ENCODE measurements at regions not wholly inside any gene's neighbourhood (a gene's known extent, or its start where the extent isn't known, plus 50 kb on each side); places are given as distances from the start of the nearest gene placed in this dataset.

DNA sequence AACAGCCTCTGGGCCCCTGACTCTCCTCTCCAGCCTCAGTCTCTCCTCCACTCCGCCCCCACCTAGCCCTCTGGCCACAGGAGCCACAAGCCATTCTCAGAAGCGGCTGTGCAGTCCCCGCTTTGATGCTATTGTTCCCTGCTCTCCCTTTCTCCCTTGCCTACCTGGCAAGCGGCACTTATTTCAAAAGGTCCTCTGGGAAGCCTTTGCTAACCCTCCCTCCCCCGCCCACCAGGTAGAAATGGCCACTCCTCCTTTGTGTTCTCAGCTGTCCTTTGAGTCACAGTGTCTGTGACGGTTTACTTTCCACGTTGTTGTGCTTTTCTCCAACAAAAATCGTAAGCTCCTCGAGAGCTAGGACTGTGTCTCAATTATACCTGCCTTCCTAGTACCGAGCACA, 338.4 kb upstream of the PROX1 start:
- Mint-ChIP-seq H3K9me3 (no peaks in the 10 kb centered on the region), H3K27me3 (peaks cover 9% of the 10 kb centered on the region)

DNA sequence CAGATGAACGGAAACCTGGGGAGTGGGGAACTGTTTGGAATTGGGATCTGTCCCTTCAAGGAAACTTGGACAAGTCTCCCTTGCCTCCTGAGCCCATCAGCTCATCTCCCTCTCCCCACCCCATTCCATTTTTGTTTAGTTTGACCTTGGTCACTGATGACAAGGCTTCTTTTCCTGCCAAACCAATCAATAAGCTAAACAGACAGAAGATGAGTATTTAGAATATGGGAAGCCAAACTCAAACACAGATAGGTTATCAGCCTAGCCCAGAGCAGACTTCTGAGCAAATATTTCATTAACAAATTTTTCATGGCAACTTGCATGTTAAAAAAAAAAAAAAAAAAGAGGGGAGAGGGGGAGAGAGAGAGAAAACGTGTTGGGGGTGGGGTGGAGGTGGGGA, 337.2 kb upstream of the PROX1 start:
- Mint-ChIP-seq H3K36me3 (ENCODE audit: low read depth) (no peaks in the 10 kb centered on the region), H3K9me3 (no peaks in the 10 kb centered on the region), H3K27ac (no peak overlapping the region), H3K27me3 (peaks cover 9% of the 10 kb centered on the region), H3K4me1 (no peaks in the 10 kb centered on the region), H3K4me3 (no peak overlapping the region)
- no peak for DNase-seq
- no peak for ATAC-seq

More for the DNA sequence above, 338.4 kb upstream of the PROX1 start:
- no peaks in the 10 kb centered on the region for H3K36me3 Mint-ChIP-seq (ENCODE audit: low read depth)
- no peak overlapping the region for H3K4me3 Mint-ChIP-seq
- ATAC-seq (no peak), DNase-seq (no peak)
- H3K27ac Mint-ChIP-seq = no peak overlapping the region
- no peaks in the 10 kb centered on the region for H3K4me1 Mint-ChIP-seq

DNA sequence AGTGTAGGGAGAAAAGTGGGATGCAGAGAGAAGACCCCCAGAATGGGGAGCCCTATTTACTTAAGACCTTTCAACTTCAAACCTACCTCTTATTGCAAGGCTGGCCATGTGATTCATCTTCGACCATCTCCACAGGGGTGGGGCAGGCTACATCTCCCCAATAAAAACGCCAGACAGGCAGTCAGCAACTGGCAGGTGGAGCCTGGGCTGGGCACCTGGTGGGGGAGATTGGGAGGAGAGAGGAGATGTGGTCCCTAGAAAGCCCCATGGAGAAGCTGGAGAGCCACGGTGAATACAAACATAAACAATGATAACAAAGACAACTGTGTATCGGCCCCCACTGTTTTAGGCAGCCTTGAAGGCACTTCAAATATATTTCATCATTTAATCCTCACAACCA, 336.7 kb upstream of the PROX1 start:
- Mint-ChIP-seq H3K4me3 (no peak overlapping the region), H3K27me3 (peaks cover 9% of the 10 kb centered on the region), H3K9me3 (no peaks in the 10 kb centered on the region), H3K27ac (no peak overlapping the region), H3K36me3 (ENCODE audit: low read depth) (no peaks in the 10 kb centered on the region), H3K4me1 (no peaks in the 10 kb centered on the region)
- no peak for ATAC-seq
- no peak for DNase-seq

DNA sequence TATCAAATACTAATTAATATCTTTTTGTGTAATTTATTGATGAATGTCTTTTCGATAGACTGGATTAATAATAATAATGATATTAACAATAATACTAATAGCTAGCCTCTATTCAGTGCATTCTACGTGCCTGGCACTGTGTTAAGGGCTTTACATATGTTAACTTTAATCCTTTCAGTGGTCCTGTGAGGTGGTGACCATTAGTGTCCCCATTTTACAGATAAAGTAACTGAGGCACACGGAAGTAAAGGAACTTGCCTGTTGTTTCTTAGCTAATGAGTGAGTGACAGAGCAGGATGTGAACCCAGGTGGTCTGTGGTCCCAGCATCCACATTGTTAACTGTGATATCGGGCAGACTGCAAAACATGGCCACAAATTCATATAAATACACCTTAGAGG, 335.7 kb upstream of the PROX1 start:
- H3K27ac Mint-ChIP-seq = no peak overlapping the region
- H3K27me3 Mint-ChIP-seq = peaks cover 6% of the 10 kb centered on the region
- no peak overlapping the region for H3K4me3 Mint-ChIP-seq
- H3K4me1 Mint-ChIP-seq = no peaks in the 10 kb centered on the region
- DNase-seq = no peak
- H3K9me3 Mint-ChIP-seq = no peaks in the 10 kb centered on the region
- H3K36me3 Mint-ChIP-seq (ENCODE audit: low read depth) = no peaks in the 10 kb centered on the region
- ATAC-seq = no peak

DNA sequence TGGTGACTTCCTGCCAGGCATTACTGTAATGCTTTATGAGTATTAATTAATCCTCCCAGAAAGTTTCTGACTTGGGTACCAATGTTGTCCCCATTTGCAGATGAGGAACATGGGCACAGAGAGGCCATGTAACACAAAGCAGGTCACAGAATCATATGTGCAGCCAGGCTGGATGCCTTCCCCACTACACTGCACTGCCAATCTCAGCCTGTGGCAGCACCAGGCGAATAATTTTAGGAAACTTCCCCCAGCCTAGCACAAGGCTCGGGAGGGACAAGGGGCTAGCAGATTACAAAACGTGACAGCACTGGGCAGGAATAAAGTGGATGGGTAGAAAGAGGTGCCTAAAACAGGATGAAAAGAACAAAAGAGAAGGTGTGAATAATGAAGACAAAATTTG, 331.7 kb upstream of the PROX1 start:
- no peak for DNase-seq
- H3K9me3 Mint-ChIP-seq = no peaks in the 10 kb centered on the region
- no peak for ATAC-seq
- no peaks in the 10 kb centered on the region for H3K27me3 Mint-ChIP-seq
- no peak overlapping the region for H3K4me3 Mint-ChIP-seq
- H3K4me1 Mint-ChIP-seq = no peaks in the 10 kb centered on the region
- H3K36me3 Mint-ChIP-seq (ENCODE audit: low read depth) = no peaks in the 10 kb centered on the region
- H3K27ac Mint-ChIP-seq = no peak overlapping the region

DNA sequence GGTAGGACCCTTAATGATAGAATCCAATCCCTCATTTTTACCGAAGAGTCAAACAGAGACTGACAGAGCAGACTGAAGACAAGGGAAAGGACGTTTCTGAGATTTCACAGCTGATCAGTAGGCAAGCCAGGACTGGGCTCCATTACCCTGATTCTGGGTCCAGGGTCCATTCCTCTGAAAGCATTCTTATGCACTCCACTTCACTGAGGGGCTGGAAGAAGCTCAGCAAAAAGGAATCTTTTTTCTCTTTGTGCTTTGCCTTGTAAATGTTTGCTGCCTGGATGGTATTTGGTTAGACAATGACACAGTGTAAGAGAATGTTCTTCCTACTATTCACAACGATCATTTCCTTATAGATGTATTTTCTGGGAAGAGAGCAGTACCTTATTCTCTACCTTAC, 331.3 kb upstream of the PROX1 start:
- DNase-seq = no peak
- ATAC-seq = no peak

DNA sequence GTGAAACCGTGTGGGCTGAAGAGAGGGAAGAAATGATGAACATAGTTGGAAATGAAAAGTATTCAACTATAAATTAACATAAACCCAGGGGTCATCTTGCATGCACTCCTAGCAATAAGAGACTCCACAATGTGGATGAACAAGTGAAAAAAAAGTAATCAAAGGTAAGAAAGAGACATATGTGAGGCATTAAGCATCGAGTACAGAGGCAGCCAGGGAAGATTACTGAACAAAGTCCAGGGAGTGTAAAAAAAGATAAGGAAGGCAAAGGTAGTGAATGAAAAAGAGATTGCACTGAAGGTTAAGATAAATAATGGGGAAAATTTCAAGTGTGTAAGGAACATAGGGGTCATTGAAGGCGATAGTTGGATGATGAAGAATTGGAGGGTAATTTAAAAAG, 330.8 kb upstream of the PROX1 start:
- no peaks in the 10 kb centered on the region for H3K36me3 Mint-ChIP-seq (ENCODE audit: low read depth)
- H3K27me3 Mint-ChIP-seq = no peaks in the 10 kb centered on the region
- H3K27ac Mint-ChIP-seq = no peak overlapping the region
- H3K4me1 Mint-ChIP-seq = peaks cover 2% of the 10 kb centered on the region
- ATAC-seq (no peak), DNase-seq (no peak)
- no peak overlapping the region for H3K4me3 Mint-ChIP-seq
- no peaks in the 10 kb centered on the region for H3K9me3 Mint-ChIP-seq

More for the DNA sequence above, 331.3 kb upstream of the PROX1 start:
- Mint-ChIP-seq H3K27me3 (no peaks in the 10 kb centered on the region), H3K27ac (no peak overlapping the region), H3K4me3 (no peak overlapping the region), H3K4me1 (peaks cover 2% of the 10 kb centered on the region), H3K36me3 (ENCODE audit: low read depth) (no peaks in the 10 kb centered on the region), H3K9me3 (no peaks in the 10 kb centered on the region)

DNA sequence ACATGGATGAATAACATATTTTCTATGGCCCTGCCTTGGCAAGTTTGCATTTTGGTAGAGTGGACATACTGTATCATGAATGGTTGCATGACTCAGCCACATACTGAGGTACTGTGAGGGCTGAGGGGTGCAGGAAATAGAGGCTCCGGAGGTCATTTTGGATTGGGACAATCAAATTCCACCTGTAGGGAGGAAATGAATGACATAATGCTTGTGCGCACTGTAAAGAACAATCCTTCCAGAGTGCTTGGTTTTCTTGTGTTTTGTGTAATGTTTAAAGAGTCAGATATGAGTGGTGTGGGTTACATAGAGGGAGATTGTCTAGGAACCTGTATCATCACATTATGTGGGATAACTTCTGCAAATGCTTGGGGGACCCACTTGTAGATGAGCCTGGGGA, 329.9 kb upstream of the PROX1 start:
- H3K27me3 Mint-ChIP-seq = peaks cover 4% of the 10 kb centered on the region
- ATAC-seq = no peak
- no peak overlapping the region for H3K4me3 Mint-ChIP-seq
- DNase-seq = no peak
- H3K36me3 Mint-ChIP-seq (ENCODE audit: low read depth) = no peaks in the 10 kb centered on the region
- H3K27ac Mint-ChIP-seq = no peak overlapping the region
- H3K9me3 Mint-ChIP-seq = no peaks in the 10 kb centered on the region
- H3K4me1 Mint-ChIP-seq = peaks cover 2% of the 10 kb centered on the region

DNA sequence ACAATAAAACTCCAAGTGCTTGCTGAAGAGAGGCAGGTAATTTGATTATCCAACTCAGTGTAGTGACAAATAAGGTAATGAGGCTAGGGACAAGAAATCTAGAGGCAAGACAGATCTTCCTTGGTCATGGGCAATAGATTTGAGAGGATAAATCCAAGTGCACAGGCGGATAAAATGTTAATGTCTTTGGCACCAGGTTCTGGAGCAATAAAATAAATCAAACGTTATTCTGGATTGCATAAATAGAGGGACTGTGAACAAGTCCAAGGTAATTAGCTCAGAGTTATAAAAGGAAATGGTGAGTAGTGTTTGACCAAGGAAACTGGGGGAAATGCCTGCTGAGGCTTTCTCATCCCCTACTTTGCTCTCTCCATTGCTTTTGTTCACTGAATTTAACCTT, 329.3 kb upstream of the PROX1 start:
- DNase-seq (no peak), ATAC-seq (no peak)
- Mint-ChIP-seq H3K9me3 (no peaks in the 10 kb centered on the region), H3K4me1 (peaks cover 2% of the 10 kb centered on the region), H3K36me3 (ENCODE audit: low read depth) (no peaks in the 10 kb centered on the region), H3K27me3 (peaks cover 5% of the 10 kb centered on the region), H3K27ac (no peak overlapping the region), H3K4me3 (no peak overlapping the region)

DNA sequence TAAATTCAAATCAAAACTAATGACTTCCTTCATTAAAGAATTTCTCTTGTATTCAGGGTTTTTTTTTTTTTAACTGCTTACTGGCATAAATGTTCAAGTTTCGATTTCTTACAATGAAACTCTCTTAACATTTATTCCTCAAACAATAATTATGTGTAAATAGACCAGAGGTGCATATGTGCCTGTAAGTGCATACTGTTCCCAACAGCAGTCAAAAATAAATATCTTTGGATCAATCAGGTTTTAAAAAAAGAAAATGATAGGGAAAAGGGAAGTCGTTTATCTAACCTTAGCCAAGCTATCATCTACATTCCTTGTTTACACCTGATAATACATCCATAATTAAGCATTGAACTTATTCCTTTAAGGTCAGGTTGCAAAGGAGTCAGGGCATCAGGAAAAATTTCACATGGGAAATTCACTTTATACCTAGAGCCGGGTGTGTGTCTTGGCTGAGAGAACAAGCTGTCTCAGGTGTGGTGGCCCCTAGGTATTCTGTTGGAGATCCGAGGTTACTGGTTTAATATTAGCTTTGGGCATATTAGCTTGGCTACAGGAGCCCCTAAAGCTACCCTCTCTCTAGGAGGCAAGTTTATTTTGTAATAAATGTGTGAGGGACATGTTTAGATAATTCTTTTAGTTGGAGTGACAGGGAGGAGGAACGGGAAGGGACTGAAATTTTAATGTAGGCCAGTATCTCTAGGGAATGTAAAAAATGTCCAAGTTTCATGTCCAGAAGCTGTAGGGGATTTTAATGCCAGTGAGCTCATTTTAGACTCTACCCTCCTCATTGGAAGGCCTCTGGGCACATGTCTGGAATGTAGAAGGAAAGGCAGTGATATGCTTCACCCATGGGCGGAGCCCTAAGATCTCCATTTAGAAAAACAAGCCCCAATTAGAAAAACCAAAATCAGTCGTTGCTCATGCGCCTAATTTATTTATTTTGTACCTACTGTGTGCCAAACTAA, 327.9 kb upstream of the PROX1 start:
- no peaks in the 10 kb centered on the region for H3K9me3 Mint-ChIP-seq
- peaks cover 7% of the 10 kb centered on the region for H3K27me3 Mint-ChIP-seq
- ATAC-seq (no peak), DNase-seq (no peak)
- no peaks in the 10 kb centered on the region for H3K36me3 Mint-ChIP-seq (ENCODE audit: low read depth)
- H3K4me1 Mint-ChIP-seq = peaks cover 2% of the 10 kb centered on the region
- H3K27ac Mint-ChIP-seq = no peak overlapping the region
- H3K4me3 Mint-ChIP-seq = no peak overlapping the region

DNA sequence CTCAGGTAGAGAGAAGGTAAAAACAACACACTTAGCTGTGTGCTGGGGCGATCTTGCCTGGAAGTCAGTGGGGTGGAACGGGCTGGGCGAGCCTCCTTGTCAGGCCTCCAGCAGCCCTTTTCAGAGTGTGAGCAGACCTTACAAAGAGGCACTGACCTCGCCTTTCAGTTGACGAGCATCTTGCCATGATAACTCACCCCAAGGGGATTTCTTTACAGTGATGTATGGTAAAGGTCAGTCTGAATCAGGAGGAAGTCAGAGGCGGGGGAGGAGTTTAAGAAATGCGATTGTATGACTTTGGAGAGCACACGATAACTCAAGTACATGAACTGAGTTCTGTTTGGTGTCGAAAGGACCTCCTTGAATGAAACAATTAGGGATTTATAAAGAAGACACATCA, 326.5 kb upstream of the PROX1 start:
- DNase-seq = no peak
- Mint-ChIP-seq H3K4me1 (peaks cover 2% of the 10 kb centered on the region), H3K4me3 (no peak overlapping the region), H3K27me3 (peaks cover 7% of the 10 kb centered on the region), H3K36me3 (ENCODE audit: low read depth) (no peaks in the 10 kb centered on the region), H3K27ac (no peak overlapping the region), H3K9me3 (no peaks in the 10 kb centered on the region)
- ATAC-seq = peak; percentile 49

DNA sequence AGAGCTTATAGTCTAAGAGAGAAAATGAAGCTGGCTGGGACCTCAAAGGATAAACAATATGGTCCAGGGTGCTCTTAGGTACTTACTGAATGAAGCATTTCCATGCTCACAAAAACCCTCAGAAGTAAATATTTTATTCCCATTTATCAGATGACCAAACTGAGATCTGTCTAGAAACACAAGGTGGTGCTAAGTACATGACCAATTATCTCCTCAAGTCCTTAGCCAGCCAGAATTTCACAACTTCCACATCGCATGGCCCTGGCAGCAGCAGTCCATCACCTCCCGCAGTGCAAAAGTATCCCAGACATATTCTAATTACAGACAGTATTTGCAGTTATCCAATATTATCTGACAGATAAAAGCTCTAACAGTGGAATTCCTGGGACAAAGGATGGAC, 321.7 kb upstream of the PROX1 start:
- ATAC-seq (no peak), DNase-seq (no peak)
- Mint-ChIP-seq H3K27me3 (peaks cover 7% of the 10 kb centered on the region), H3K4me3 (no peak overlapping the region), H3K4me1 (peaks cover 5% of the 10 kb centered on the region), H3K36me3 (ENCODE audit: low read depth) (no peaks in the 10 kb centered on the region), H3K9me3 (no peaks in the 10 kb centered on the region), H3K27ac (no peak overlapping the region)

DNA sequence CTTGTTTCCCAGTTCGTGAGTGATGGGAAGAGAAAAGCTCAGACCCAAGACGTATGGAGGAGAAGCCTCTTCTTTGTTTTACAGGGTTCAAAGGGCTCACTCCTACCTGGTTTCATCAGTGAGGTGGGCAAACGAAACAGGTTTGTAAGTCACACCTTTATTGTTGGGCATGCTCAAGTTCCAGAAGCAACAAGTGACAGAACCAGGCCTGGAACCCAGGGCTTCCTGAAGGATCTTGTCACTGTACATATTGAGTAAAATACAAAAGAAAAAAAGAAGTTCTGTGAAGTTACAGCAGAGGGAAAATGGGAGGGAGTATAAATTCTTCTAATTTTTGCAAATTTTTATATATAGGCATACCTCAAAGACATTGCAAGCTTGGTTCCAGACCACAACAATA, 320.9 kb upstream of the PROX1 start:
- peaks cover 7% of the 10 kb centered on the region for H3K27me3 Mint-ChIP-seq
- H3K9me3 Mint-ChIP-seq = no peaks in the 10 kb centered on the region
- H3K4me3 Mint-ChIP-seq = no peak overlapping the region
- ATAC-seq (no peak), DNase-seq (no peak)
- H3K4me1 Mint-ChIP-seq = peaks cover 3% of the 10 kb centered on the region
- H3K36me3 Mint-ChIP-seq (ENCODE audit: low read depth) = no peaks in the 10 kb centered on the region
- H3K27ac Mint-ChIP-seq = no peak overlapping the region

DNA sequence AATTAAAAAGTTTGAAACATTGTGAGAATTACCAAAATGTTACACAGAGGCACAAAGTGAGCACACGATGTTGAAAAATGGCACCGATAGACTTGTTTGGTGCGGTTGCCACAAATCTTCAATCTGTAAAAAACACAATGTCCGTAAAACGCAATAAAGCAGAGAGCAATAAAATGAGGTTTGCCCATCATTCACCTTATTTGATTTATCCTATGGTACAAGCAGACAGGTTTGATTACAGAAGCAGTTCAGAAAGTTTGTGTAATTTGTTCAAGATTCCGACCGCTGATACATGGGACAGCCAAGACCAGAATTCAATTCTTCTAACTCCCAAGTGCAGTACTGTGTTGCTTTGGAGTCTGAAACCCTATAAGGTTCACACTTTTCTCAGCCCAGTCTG, 318.3 kb upstream of the PROX1 start:
- Mint-ChIP-seq H3K27me3 (no peaks in the 10 kb centered on the region), H3K9me3 (no peaks in the 10 kb centered on the region), H3K4me1 (peaks cover 3% of the 10 kb centered on the region), H3K27ac (no peak overlapping the region), H3K4me3 (no peak overlapping the region), H3K36me3 (ENCODE audit: low read depth) (no peaks in the 10 kb centered on the region)
- ATAC-seq (no peak), DNase-seq (no peak)

DNA sequence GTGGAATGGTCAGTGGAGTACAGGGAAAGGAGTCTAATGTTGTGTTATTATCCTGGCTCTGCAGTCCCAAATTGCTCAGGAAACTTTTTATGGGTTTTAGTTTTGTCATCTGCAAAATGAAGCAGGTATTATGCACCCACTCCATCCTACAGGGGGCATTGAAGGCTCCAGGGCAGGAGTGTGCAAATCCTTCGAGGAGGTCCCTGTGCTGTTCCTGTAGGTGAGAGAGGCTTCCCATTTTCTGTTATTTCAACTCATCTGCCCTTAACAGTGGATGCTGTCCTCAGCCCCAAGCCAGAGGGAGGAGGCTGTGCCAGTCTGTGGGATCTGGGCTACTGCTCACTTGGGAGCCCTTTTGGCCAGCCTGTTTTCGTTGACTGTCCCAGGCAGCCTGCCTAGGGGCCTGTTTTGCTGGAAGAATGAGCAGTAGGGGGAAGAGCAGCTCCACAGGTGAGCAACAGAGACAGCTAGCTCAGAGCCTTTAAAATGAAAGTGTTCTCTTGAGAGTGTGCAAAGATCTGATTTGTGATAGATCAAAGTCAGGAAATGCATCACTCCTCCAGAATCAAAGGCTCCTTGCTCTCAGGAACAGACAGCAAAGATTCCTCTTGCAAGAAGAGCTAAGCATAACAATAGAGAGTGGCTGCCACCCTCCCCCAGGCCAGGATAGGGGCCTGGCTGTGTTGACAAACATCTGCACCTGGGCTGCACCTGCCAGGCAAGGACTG, 317.6 kb upstream of the PROX1 start:
- DNase-seq (no peak), ATAC-seq (no peak)
- no peak overlapping the region for H3K27ac Mint-ChIP-seq
- H3K36me3 Mint-ChIP-seq (ENCODE audit: low read depth) = no peaks in the 10 kb centered on the region
- no peak overlapping the region for H3K4me3 Mint-ChIP-seq
- no peaks in the 10 kb centered on the region for H3K27me3 Mint-ChIP-seq
- peaks cover 3% of the 10 kb centered on the region for H3K9me3 Mint-ChIP-seq
- peaks cover 3% of the 10 kb centered on the region for H3K4me1 Mint-ChIP-seq
